ENCODE measurements at regions not wholly inside any gene's neighbourhood (a gene's known extent, or its start where the extent isn't known, plus 50 kb on each side); places are given as distances from the start of the nearest gene placed in this dataset.

GRCh38 chr10:5587151-5588079 is 62.7 kb downstream of the CALML3 start:
- H3K27ac Mint-ChIP-seq = 0 out of 2 replicates have a peak overlapping the region, but pooled peaks have one; percentile 4
- DNase-seq (ENCODE audit: low spot score) (no peak), ATAC-seq (no peak)
- H3K9me3 Mint-ChIP-seq = no peaks in the 10 kb centered on the region
- peaks cover 61% of the 10 kb centered on the region for H3K4me1 Mint-ChIP-seq
- H3K27me3 Mint-ChIP-seq (ENCODE audit: low read depth) = 0 out of 2 replicates have a peak, but pooled peaks cover 4% of the 10 kb centered on the region
- POLR2A ChIA-PET = interaction anchor here (1.2 kb wide), 1 partner anchor 146 kb away, joined by 3 read pairs; no protein-coding TSS in a partner anchor
- H3K36me3 Mint-ChIP-seq = no peaks in the 10 kb centered on the region
- H3K4me3 Mint-ChIP-seq = no peak overlapping the region
- TF ChIP-seq ZNF317 (CRISPR knock-in tag; IDR thresholded peaks at IDR 0.05; ENCODE audit: borderline replicate concordance, low read depth) (no peak), OVOL2 (CRISPR knock-in tag; IDR thresholded peaks at IDR 0.05; ENCODE audit: borderline replicate concordance) (no peak), ZMAT4 (CRISPR knock-in tag; IDR thresholded peaks at IDR 0.05) (no peak), NFATC4 (CRISPR knock-in tag; IDR thresholded peaks at IDR 0.05) (no peak)
- CTCF ChIA-PET = interaction anchor here (1.4 to 1.8 kb wide), 2 partner anchors 36 to 154 kb away, joined by 5 read pairs; no protein-coding TSS in a partner anchor

GRCh38 chr10:5588080-5588453 is 63.3 kb downstream of the CALML3 start:
- no peak for ATAC-seq
- H3K27ac Mint-ChIP-seq = no peak overlapping the region
- H3K36me3 Mint-ChIP-seq = no peaks in the 10 kb centered on the region
- POLR2A ChIA-PET = interaction anchor here (1.2 kb wide), 1 partner anchor 146 kb away, joined by 3 read pairs; no protein-coding TSS in a partner anchor
- no peak overlapping the region for H3K4me3 Mint-ChIP-seq
- H3K4me1 Mint-ChIP-seq = peaks cover 60% of the 10 kb centered on the region
- CTCF ChIA-PET = interaction anchor here (1.4 to 1.8 kb wide), 2 partner anchors 35 to 155 kb away, joined by 5 read pairs; no protein-coding TSS in a partner anchor
- TF ChIP-seq ZNF121 (CRISPR knock-in tag; IDR thresholded peaks at IDR 0.05) (no peak), ATF6 (CRISPR knock-in tag; IDR thresholded peaks at IDR 0.05) (no peak), RORB (CRISPR knock-in tag; IDR thresholded peaks at IDR 0.05) (no peak)
- no peak for DNase-seq (ENCODE audit: low spot score)
- H3K27me3 Mint-ChIP-seq (ENCODE audit: low read depth) = 0 out of 2 replicates have a peak, but pooled peaks cover 4% of the 10 kb centered on the region
- no peaks in the 10 kb centered on the region for H3K9me3 Mint-ChIP-seq

GRCh38 chr10:5588603-5589002 is 63.8 kb downstream of the CALML3 start:
- CTCF ChIA-PET = no interaction called here
- no peak overlapping the region for H3K27ac Mint-ChIP-seq
- H3K4me1 Mint-ChIP-seq = peaks cover 57% of the 10 kb centered on the region
- H3K27me3 Mint-ChIP-seq (ENCODE audit: low read depth) = 0 out of 2 replicates have a peak, but pooled peaks cover 4% of the 10 kb centered on the region
- H3K4me3 Mint-ChIP-seq = no peak overlapping the region
- H3K9me3 Mint-ChIP-seq = no peaks in the 10 kb centered on the region
- POLR2A ChIA-PET = no interaction called here
- no peak for ATAC-seq
- TF ChIP-seq SMAD4 (CRISPR knock-in tag; IDR thresholded peaks at IDR 0.05) (no peak), ZNF263 (CRISPR knock-in tag; IDR thresholded peaks at IDR 0.05; ENCODE audit: low read depth) (no peak), ESRRA (CRISPR knock-in tag; IDR thresholded peaks at IDR 0.05; ENCODE audit: borderline replicate concordance) (no peak), E2F5 (CRISPR knock-in tag; IDR thresholded peaks at IDR 0.05) (no peak), ATF2 (CRISPR knock-in tag; IDR thresholded peaks at IDR 0.05; ENCODE audit: borderline replicate concordance, low read depth) (no peak)
- DNase-seq (ENCODE audit: low spot score) = no peak
- no peaks in the 10 kb centered on the region for H3K36me3 Mint-ChIP-seq

Measured in WTC11 (cell line).